Liver (tissue), 8 donors: ENCODE measurements at regions not wholly inside any gene's neighbourhood (a gene's known extent, or its start where the extent isn't known, plus 50 kb on each side); places are given as distances from the start of the nearest gene placed in this dataset.

Experiments
- DNase-seq: peaks from one replicate; pipeline ENCODE4 v3.0.0-alpha.2; 2017; ENCODE audit warnings: low spot score
- H3K27ac ChIP-seq, 2 donors: one replicate each; pipeline ENCODE4 v1.7.0; 2013; ENCODE audit warnings: inconsistent platforms in 2 of 2, low read length in 2 of 2, control low read depth in 1 of 2, low read depth in 1 of 2, mild to moderate bottlenecking in 1 of 2
- H3K27me3 ChIP-seq, 4 donors: one replicate each; pipeline versions ENCODE4 v1.6.1 to v1.7.0; 2013; ENCODE audit warnings: low read length in 3 of 4, inconsistent platforms in 1 of 4, mild to moderate bottlenecking in 1 of 4, moderate library complexity in 1 of 4; ENCODE audit not compliant: control insufficient read depth in 4 of 4, insufficient read depth in 4 of 4
- H3K36me3 ChIP-seq, 4 donors: one replicate each; pipeline versions ENCODE4 v1.6.1 to v1.7.0; 2013; ENCODE audit warnings: low read length in 3 of 4, mild to moderate bottlenecking in 3 of 4, low read depth in 1 of 4, moderate library complexity in 1 of 4; ENCODE audit not compliant: control insufficient read depth in 4 of 4, insufficient read depth in 3 of 4
- H3K4me1 ChIP-seq, 4 donors: one replicate each; pipeline versions ENCODE4 v1.6.1 to v1.7.0; 2013; ENCODE audit warnings: low read length in 3 of 4, mild to moderate bottlenecking in 3 of 4, moderate library complexity in 1 of 4; ENCODE audit not compliant: control insufficient read depth in 4 of 4, insufficient read depth in 4 of 4
- H3K4me3 ChIP-seq, 3 donors: one replicate each; pipeline versions ENCODE4 v1.6.1 to v1.7.0; 2013; ENCODE audit warnings: low read length in 3 of 3, control low read depth in 1 of 3, low read depth in 1 of 3, mild to moderate bottlenecking in 1 of 3
- H3K9ac ChIP-seq, 2 donors: one replicate each; pipeline ENCODE4 v1.7.0; 2013; ENCODE audit warnings: low read length in 2 of 2, mild to moderate bottlenecking in 2 of 2, moderate library complexity in 2 of 2, control low read depth in 1 of 2, low read depth in 1 of 2
- H3K9me3 ChIP-seq, 4 donors: one replicate each; pipeline versions ENCODE4 v1.6.1 to v1.7.0; 2013; ENCODE audit warnings: low read length in 3 of 4; ENCODE audit not compliant: control insufficient read depth in 4 of 4
- ATF3 ChIP-seq: IDR thresholded peaks from 2 replicates; pipeline ENCODE4 v1.6.1; 2016; ENCODE audit warnings: antibody characterized with exemption
- CTCF ChIP-seq: fragments of 150-350 bp; IDR thresholded peaks from 2 replicates; pipeline ENCODE4 v1.5.1; 2017; ENCODE audit warnings: improper control_type of control experiment, low read depth, low read length; ENCODE audit not compliant: missing input control
- EGR1 ChIP-seq, 2 donors: IDR thresholded peaks; 2 replicates each; pipeline ENCODE4 v1.6.1; 2016 to 2018; ENCODE audit warnings: antibody characterized with exemption in 2 of 2, low read depth in 2 of 2
- FOXA1 ChIP-seq: IDR thresholded peaks from 2 replicates; pipeline ENCODE4 v1.6.1; 2016; ENCODE audit warnings: antibody characterized with exemption
- FOXA2 ChIP-seq: IDR thresholded peaks from 2 replicates; pipeline ENCODE4 v1.6.1; 2016; ENCODE audit warnings: antibody characterized with exemption
- GABPA ChIP-seq, 2 donors: IDR thresholded peaks in 1 of 2; conservative IDR thresholded peaks in 1 of 2; 2 replicates each; pipeline ENCODE4 v1.6.1; 2016; ENCODE audit warnings: antibody characterized with exemption in 2 of 2, mild to moderate bottlenecking in 1 of 2, moderate library complexity in 1 of 2
- HNF4A ChIP-seq, 2 donors: conservative IDR thresholded peaks; 2 replicates each; pipeline ENCODE4 v1.6.1; 2016; ENCODE audit warnings: antibody characterized with exemption in 2 of 2, mild to moderate bottlenecking in 2 of 2
- HNF4G ChIP-seq: IDR thresholded peaks from 2 replicates; pipeline ENCODE4 v1.6.1; 2016; ENCODE audit warnings: antibody characterized with exemption
- JUND ChIP-seq, 2 donors: IDR thresholded peaks; 2 replicates each; pipeline ENCODE4 v1.6.1; 2016; ENCODE audit warnings: antibody characterized with exemption in 2 of 2
- MAX ChIP-seq: IDR thresholded peaks from 2 replicates; pipeline ENCODE4 v1.6.1; 2016; ENCODE audit warnings: antibody characterized with exemption
- RAD21 ChIP-seq, 2 donors: IDR thresholded peaks; 2 replicates each; pipeline ENCODE4 v1.6.1; 2016; ENCODE audit warnings: antibody characterized with exemption in 2 of 2, mild to moderate bottlenecking in 2 of 2
- REST ChIP-seq: IDR thresholded peaks from 2 replicates; pipeline ENCODE4 v1.6.1; 2016; ENCODE audit warnings: antibody characterized with exemption, mild to moderate bottlenecking
- RXRA ChIP-seq, 2 donors: IDR thresholded peaks; 2 replicates each; pipeline ENCODE4 v1.6.1; 2017 to 2018; ENCODE audit warnings: antibody characterized with exemption in 2 of 2, mild to moderate bottlenecking in 1 of 2
- SP1 ChIP-seq: IDR thresholded peaks from 2 replicates; pipeline ENCODE4 v1.6.1; 2018; ENCODE audit warnings: antibody characterized with exemption, mild to moderate bottlenecking
- TAF1 ChIP-seq: conservative IDR thresholded peaks from 2 replicates; pipeline ENCODE4 v1.6.1; 2016; ENCODE audit warnings: antibody characterized with exemption, mild to moderate bottlenecking
- YY1 ChIP-seq: IDR thresholded peaks from 2 replicates; pipeline ENCODE4 v1.6.1; 2016; ENCODE audit warnings: antibody characterized with exemption, mild to moderate bottlenecking
- ZBTB33 ChIP-seq: IDR thresholded peaks from 2 replicates; pipeline ENCODE4 v1.6.1; 2016; ENCODE audit warnings: antibody characterized with exemption
- WGBS: extraction: QIAGEN DNeasy Blood & Tissue Kit; methylation state at CpG from one replicate; pipeline ENCODE4 v1.1.7; 2013; 5-methylcytosine and 5-hydroxymethylcytosine counted together
- donor health status: healthy.
- donor health status: healthy.
- donor health status: healthy.
- donor health status: healthy.
- donor health status: healthy.

- no peak overlapping the region for H3K9ac ChIP-seq
- no peaks in the 10 kb centered on the region for H3K4me1 ChIP-seq
- H3K27ac ChIP-seq, result no peak overlapping the region
- H3K27me3 ChIP-seq, result peaks cover 0 to 3% (median 0%) of the 10 kb centered on the region in 4 donors
- H3K36me3 ChIP-seq, result no peaks in the 10 kb centered on the region
- H3K4me3 ChIP-seq, result no peak overlapping the region
- WGBS, result 87% methylated on average over 6 of the region's 6 CpGs
- TF ChIP-seq HNF4G (no peak), MAX (no peak), FOXA2 (no peak), SP1 (no peak), RAD21 (IDR thresholded peaks at IDR 0.05) (no peak), EGR1 (IDR thresholded peaks at IDR 0.05; ENCODE audit: low read depth in 2 of 2) (no peak), GABPA (IDR thresholded peaks at IDR 0.05 in 1 of 2, conservative IDR thresholded peaks at IDR 0.05 in 1 of 2) (no peak)
- DNase-seq, result no peak
- peaks cover 0 to 2% (median 0%) of the 10 kb centered on the region in 4 donors for H3K9me3 ChIP-seq
Observed at GRCh38 chr12:77667101-77667500, 163.6 kb upstream of the NAV3 start.

GRCh38 chr12:77648716-77649115 is 182.0 kb upstream of the NAV3 start:
- Histone ChIP-seq H3K36me3 (no peaks in the 10 kb centered on the region), H3K27ac (no peak overlapping the region), H3K9ac (no peak overlapping the region), H3K27me3 (no peaks in the 10 kb centered on the region), H3K4me1 (no peaks in the 10 kb centered on the region), H3K9me3 (peaks cover 0 to 1% (median 0%) of the 10 kb centered on the region in 4 donors), H3K4me3 (no peak overlapping the region)
- TF ChIP-seq HNF4A (conservative IDR thresholded peaks at IDR 0.05) (no peak), CTCF (no peak), ATF3 (no peak), REST (no peak), SP1 (no peak), RXRA (IDR thresholded peaks at IDR 0.05) (no peak), ZBTB33 (no peak), FOXA2 (no peak), YY1 (no peak), JUND (IDR thresholded peaks at IDR 0.05) (no peak), MAX (no peak), EGR1 (IDR thresholded peaks at IDR 0.05; ENCODE audit: low read depth in 2 of 2) (no peak), FOXA1 (no peak), TAF1 (no peak)
- no peak for DNase-seq
